ENCODE measurements at regions not wholly inside any gene's neighbourhood (a gene's known extent, or its start where the extent isn't known, plus 50 kb on each side); places are given as distances from the start of the nearest gene placed in this dataset.

DNA sequence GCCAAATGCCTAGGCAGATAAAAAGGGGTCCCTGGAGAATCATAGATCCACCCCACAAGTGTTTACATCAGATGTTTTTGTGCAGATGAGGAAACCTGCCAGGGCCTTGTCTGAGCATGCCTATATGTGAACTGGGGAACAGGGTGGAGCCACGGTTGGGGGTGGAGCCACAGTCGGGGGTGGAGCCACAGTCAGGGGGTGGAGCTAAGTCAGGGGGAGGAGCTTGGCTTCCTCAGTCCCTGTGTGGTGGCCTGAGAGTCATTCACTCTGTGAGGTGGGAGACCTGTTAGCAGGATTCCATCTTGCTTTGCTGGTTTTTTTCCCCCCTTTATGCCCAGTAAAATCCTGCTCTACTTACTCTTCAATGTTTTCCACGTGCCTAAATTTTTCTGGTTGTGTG, 57.8 kb upstream of the TGFBR2 start:
- Mint-ChIP-seq H3K4me1 (ENCODE audit: low read depth, unreplicated experiment) (peaks cover 5% of the 10 kb centered on the region), H3K27ac (ENCODE audit: unreplicated experiment) (no peak overlapping the region), H3K9me3 (ENCODE audit: unreplicated experiment) (peaks cover 3% of the 10 kb centered on the region), H3K4me3 (ENCODE audit: unreplicated experiment) (no peak overlapping the region), H3K36me3 (ENCODE audit: unreplicated experiment) (peaks cover 5% of the 10 kb centered on the region), H3K27me3 (ENCODE audit: unreplicated experiment) (no peaks in the 10 kb centered on the region)
- peak; percentile 21 for DNase-seq
- TF ChIP-seq CTCF (IDR thresholded peaks at IDR 0.05; ENCODE audit: partially characterized antibody, unreplicated experiment), result no peak

DNA sequence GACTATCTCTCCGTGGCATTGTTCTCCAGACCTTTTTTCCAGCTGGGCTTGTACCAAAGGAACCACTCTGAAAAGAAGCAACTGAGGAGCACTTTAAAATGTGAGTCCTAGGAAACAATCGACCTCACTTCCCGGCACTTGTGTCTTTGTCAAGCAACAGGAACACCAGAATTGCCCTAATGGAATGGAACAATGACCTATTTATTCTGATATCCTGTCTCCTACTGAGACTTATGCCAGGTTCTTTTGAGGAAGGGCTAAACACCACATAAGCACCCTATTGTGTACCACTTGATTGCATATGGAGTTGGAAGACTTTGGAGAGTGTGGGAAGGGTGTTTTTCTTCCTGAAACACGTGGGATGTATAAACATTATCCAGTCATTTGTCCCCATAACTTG, 56.8 kb upstream of the TGFBR2 start:
- no peak for DNase-seq

DNA sequence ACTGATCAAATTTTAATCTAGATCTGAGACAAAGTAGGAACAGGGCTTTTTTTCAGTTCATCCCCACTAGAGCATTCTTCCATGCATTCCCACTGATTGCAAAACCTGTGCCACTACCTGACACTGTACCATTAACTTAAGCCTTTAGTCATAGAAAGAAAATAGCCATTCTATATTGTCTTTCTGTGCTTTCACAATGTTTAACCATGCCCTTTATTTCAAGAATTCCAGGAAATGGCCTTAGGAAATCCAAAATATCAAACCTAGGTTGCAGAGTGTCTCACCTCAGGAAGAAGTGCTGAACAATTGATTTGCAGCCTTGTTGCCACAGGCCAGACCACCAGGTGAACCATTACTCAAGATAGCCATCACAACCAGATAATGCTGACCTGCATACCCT, 56.2 kb upstream of the TGFBR2 start:
- Mint-ChIP-seq H3K36me3 (ENCODE audit: unreplicated experiment) (peaks cover 5% of the 10 kb centered on the region), H3K27ac (ENCODE audit: unreplicated experiment) (no peak overlapping the region), H3K27me3 (ENCODE audit: unreplicated experiment) (no peaks in the 10 kb centered on the region), H3K4me3 (ENCODE audit: unreplicated experiment) (no peak overlapping the region), H3K4me1 (ENCODE audit: low read depth, unreplicated experiment) (peaks cover 5% of the 10 kb centered on the region), H3K9me3 (ENCODE audit: unreplicated experiment) (peaks cover 3% of the 10 kb centered on the region)
- no peak for DNase-seq
- TF ChIP-seq CTCF (IDR thresholded peaks at IDR 0.05; ENCODE audit: partially characterized antibody, unreplicated experiment), result no peak

More for the DNA sequence above, 56.8 kb upstream of the TGFBR2 start:
- TF ChIP-seq CTCF (IDR thresholded peaks at IDR 0.05; ENCODE audit: partially characterized antibody, unreplicated experiment), result no peak
- H3K4me3 Mint-ChIP-seq (ENCODE audit: unreplicated experiment), result no peak overlapping the region
- no peaks in the 10 kb centered on the region for H3K27me3 Mint-ChIP-seq (ENCODE audit: unreplicated experiment)
- peaks cover 5% of the 10 kb centered on the region for H3K36me3 Mint-ChIP-seq (ENCODE audit: unreplicated experiment)
- no peak overlapping the region for H3K27ac Mint-ChIP-seq (ENCODE audit: unreplicated experiment)
- H3K9me3 Mint-ChIP-seq (ENCODE audit: unreplicated experiment), result peaks cover 3% of the 10 kb centered on the region
- H3K4me1 Mint-ChIP-seq (ENCODE audit: low read depth, unreplicated experiment), result peaks cover 5% of the 10 kb centered on the region

- Mint-ChIP-seq H3K4me3 (ENCODE audit: unreplicated experiment) (no peak overlapping the region), H3K27me3 (ENCODE audit: unreplicated experiment) (no peaks in the 10 kb centered on the region), H3K4me1 (ENCODE audit: low read depth, unreplicated experiment) (peaks cover 5% of the 10 kb centered on the region), H3K36me3 (ENCODE audit: unreplicated experiment) (peaks cover 5% of the 10 kb centered on the region), H3K9me3 (ENCODE audit: unreplicated experiment) (peaks cover 3% of the 10 kb centered on the region), H3K27ac (ENCODE audit: unreplicated experiment) (no peak overlapping the region)
- DNase-seq, result no peak
- TF ChIP-seq CTCF (IDR thresholded peaks at IDR 0.05; ENCODE audit: partially characterized antibody, unreplicated experiment), result no peak
These were observed 55.1 kb upstream of the TGFBR2 start for GRCh38 chr3:30551266-30551665.

- Mint-ChIP-seq H3K4me1 (ENCODE audit: low read depth, unreplicated experiment) (peaks cover 5% of the 10 kb centered on the region), H3K9me3 (ENCODE audit: unreplicated experiment) (peaks cover 3% of the 10 kb centered on the region), H3K36me3 (ENCODE audit: unreplicated experiment) (peaks cover 5% of the 10 kb centered on the region), H3K4me3 (ENCODE audit: unreplicated experiment) (no peak overlapping the region), H3K27me3 (ENCODE audit: unreplicated experiment) (no peaks in the 10 kb centered on the region), H3K27ac (ENCODE audit: unreplicated experiment) (no peak overlapping the region)
- no peak for DNase-seq
- no peak for TF ChIP-seq CTCF (IDR thresholded peaks at IDR 0.05; ENCODE audit: partially characterized antibody, unreplicated experiment)
These were observed 54.5 kb upstream of the TGFBR2 start for GRCh38 chr3:30551927-30552326.
